GM19035 (cell line): ENCODE measurements at regions not wholly inside any gene's neighbourhood (a gene's known extent, or its start where the extent isn't known, plus 50 kb on each side); places are given as distances from the start of the nearest gene placed in this dataset.

Source experiments
- ATAC-seq: cut with Tn5 transposase; IDR thresholded peaks from one replicate; pipeline ENCODE4 v1.9.1; 2021; ENCODE audit not compliant: unreplicated experiment

DNA sequence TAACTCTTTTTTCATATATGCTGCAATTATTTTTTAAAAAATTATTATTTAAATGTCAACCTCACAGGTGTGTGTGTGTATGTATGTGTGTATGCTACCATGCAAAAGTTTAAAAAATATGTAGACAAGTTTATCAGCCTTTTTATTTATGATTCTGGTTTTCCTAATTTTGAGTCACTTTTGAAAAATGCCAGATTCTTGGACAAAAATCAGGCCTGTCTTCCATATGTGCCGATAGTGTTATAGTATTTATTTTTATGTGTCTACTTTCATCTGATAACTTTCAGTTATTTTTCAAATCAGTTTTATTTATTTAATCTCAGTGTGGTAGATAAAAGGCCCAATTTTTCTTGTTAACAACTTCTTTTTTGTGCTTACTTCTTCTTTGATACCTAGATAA lies 176.2 kb downstream of the RDH14 start:
- ATAC-seq, result no peak

DNA sequence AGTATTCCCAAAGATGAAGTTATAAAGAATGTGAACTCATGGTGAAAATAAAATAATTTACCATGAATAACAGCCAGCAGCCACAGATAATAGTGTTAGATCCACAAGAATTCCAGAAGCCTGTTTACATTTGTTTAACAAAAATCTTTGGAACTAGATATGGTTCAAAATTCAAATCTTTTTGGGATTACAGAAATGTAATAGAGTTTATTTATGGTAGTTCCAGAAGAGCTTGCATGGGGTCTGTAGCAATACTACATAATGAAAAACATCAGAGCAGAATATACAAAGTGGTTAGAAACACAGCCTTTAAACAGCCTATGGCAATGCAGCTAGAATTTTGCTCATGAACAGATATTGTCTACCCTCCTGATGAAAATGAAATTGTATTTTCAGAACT lies 179.1 kb downstream of the RDH14 start:
- ATAC-seq, result no peak

DNA sequence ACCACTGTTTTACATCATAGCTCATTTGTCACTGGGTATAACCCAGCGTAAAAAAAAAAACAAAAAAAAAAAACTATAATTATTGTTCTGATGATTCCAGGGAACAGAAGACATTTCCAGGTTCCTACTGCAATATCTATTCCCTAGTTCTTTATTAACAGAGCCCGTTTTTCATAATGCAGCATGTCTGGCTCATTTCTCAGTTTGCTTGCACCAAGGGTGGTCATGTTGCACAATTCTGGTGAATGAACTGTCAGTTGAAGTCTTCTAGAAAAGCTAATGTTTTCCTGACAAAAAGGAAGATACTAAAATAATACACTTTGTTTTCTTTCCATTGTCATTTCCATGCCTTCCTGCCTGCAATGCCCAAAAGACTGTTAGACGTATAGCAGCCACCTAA lies 180.1 kb downstream of the RDH14 start:
- no peak for ATAC-seq

DNA sequence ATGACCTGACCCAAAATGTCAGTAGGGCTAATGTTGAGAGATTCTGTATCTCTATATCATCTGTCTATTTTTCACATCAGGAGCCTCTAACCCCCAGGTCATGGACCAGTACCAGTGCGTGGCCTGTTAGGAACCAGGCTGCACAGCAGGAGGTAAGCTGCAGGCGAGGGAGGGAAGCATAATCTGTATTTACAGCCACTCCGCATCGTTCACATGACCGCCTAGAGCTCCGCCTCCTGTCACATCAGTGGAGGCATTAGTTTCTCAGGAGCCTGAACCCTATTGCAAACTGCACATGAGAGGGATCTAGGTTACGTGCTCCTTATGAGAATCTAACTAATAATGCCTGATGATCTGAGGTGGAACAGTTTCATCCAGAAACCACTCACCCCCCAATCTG lies 180.6 kb downstream of the RDH14 start:
- no peak for ATAC-seq

DNA sequence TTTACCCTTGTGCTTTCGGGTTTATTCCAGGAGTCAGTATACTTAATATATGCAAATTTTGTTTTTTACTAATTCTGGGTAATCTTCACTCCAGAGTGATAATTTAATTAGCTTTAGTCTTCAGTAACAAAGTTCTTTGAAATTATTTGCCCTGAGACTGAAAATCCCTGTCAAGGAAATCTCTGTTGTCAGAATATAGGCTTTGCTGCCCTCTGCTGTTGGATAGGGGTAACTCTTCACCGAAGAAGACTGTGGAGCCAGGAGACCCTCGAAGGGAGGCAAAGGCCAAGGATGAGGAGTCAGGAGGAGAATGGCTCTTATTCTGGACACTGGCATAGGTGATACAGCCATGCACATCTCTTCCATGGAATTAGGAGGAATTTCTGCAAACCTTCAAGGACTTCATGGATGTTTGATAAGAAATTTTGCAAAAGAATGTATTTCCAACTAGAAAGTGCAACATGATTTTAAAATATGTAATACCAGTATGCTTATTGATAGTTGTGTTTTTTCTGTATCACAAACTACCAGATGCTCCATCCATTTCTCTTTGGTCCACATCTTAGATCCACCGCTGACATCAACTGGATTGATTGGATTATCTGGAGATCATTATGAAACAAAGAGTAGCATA lies 182.3 kb downstream of the RDH14 start:
- peak; percentile 88 for ATAC-seq

DNA sequence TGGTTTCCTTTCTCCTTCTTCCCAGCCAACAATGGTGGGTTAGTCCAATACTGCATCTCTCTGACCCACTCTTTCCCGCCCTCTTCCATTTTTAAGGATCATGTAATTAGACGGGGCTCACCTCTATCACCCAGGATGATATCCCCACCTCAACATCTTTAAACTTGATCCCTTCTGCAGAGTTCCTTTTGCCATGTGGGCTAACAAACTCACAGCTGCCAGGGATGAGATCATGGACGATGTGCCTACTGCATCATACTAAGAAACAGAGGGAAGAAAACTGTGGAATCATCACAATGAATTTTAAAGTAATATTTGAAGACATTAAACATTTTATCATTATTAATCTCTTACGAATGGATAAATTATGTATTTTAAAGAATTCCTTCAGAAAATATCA lies 183.5 kb downstream of the RDH14 start:
- ATAC-seq, result no peak

DNA sequence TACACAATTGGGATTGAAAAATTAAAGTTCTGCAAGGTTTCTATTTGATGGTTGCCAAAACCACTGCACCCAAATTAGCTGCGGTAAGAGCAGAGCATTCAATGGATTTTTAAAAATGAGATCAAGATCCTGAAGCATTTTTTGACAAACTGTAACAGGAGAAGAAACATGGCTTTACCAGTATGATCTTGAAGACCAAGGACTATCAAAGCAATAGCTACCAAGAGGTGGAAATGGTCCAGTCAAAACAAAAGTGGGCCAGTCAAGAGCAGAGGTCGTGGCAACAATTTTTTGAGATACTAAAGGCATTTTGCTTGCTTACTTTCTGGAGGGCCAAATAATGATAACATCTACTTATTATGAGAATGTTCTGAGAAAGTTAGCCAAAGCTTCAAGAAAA lies 186.8 kb downstream of the RDH14 start:
- no peak for ATAC-seq

DNA sequence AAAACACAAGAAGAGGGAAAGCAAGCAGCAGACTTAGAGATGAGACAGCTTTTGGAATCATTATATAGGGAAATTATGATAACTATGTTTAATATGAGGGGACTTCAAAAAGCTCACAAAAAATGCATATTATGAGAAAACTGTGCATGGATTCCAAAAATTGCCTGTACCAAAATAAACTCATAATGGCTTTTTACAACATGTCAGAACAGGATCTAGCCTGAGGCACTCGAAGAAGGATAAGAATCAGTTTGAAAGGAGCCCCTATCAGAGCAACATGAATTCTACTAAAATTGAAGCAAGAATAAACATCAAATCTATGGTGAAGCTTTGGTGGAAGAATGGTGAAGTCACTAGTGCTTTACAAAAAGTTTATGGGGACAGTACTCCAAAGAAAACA lies 187.4 kb downstream of the RDH14 start:
- no peak for ATAC-seq

DNA sequence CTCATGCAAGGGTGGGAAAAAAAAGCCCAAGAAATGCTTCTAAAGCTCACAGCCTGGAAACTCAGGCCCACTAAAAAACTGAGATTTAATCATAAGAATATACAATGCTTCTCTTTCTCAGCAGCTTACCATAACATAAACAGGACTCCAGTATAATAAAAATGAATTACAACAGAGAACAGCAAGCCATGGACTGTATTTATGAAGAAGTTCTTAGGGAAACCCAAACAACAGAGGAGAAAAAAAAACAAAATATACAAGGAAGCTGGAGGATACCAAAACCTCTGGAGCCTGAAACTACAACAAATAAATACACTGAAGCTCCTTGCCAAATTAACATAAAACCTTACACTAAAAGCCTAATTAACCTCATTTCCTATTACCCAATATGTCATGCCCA lies 187.8 kb downstream of the RDH14 start:
- no peak for ATAC-seq

DNA sequence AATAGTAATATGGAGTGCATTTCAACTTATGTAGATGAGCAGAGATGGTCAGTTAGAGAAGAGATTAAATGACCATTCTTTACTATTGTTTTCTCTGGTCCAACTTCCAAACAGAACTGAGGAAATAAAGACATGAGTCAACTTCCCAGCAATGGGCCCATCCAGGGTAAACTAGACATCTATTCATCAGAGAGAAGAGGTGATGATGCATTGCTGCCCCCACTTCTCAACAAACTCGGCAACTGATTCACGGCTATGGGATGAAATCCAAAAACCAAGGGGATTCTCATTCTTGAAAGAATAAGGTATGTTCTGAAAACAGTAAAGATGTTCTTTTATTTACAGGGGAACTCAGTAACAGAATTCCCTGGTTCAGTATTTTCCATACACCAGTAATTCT lies 190.7 kb downstream of the RDH14 start:
- ATAC-seq, result no peak

DNA sequence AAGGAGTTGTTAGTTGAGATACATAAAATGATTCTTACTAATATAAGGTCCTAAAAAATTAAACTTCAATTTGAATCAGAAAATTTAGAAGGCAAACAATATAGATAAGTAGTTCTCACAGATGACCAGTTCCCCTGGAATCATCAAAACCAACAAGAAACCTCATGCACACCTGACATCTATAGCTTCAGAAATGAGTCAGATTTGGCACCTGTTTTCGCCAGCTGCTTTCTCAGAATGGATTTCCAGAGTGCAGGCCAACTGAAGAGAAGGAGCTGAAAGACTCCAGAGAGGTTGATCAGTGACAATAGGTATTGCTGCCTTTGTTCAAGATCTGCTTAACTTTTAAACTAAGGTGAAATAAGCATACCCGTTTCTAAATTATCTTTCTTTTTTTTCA lies 192.4 kb downstream of the RDH14 start:
- no peak for ATAC-seq

DNA sequence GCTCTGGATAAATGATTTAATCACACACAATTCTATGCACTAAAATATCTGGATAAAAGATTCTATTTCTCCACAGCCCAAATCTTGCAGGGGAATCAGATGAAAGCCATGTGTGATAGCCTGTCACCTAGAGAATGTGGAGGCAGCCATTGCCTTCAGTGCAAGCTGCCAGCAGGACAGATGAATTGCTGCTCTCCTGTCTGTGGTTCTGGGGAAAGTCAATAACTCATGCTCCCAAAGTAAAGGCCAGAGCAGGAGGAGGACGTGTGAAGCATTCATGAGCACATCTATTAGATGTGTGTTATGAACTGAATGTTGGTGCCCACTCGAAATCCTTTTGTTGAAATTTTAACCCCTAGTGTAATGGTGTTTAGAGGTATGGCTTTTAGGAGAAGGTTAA lies 195.1 kb downstream of the RDH14 start:
- ATAC-seq, result no peak

DNA sequence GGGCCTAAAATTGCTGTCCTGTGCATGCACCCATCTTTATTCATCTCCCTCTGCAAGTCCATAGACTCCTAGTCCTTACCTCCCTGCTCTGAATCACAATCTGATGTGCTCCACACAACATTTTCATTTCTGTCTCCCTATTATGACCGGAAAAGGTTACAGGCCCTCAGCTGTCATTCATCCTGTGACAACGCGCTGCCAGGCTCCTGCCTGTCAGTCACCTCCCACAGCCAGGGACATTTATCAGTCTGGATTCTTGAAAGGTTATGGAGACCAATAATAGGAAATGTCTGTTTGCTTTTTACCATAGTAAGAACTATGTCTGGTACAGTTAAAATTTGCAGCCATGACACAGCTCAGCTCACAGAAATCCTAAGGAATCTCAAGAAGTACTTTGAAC lies 197.1 kb downstream of the RDH14 start:
- no peak for ATAC-seq

DNA sequence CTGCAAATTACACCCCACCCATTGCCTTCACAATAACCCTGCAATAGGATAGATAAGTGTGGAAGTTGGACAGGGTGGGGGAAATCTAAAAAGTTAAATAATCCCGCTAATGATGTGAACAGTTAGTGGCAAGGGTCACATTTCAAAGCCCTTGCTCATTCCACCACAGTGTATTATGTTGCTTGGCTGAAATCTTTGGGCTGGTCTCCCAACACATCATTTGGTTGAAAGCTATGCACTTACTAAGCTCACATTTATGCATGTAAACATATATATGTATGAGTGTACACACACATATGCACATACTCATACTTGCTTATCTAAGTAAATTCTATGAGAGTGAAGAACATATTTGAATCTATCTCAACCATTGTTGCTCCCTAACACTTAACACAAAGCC lies 197.8 kb downstream of the RDH14 start:
- no peak for ATAC-seq

DNA sequence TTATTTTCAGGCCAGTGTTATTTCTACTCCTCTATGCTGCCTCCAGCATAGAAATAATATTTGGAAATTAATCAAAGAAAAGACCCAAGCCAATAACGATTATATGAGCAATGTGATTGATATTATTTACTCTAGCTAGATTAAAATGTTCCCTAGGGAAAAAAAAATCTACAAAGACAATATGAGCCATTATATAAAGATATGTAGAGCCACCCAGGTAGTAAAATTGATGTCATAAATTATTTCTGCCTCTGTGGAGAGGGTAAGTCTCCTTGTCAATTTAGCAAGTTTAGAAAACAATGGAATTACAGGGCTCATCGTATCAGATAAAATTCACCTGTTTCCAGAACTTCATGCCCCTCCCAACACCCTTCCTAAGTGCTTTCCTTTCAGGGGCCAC lies 202.9 kb downstream of the RDH14 start:
- no peak for ATAC-seq

DNA sequence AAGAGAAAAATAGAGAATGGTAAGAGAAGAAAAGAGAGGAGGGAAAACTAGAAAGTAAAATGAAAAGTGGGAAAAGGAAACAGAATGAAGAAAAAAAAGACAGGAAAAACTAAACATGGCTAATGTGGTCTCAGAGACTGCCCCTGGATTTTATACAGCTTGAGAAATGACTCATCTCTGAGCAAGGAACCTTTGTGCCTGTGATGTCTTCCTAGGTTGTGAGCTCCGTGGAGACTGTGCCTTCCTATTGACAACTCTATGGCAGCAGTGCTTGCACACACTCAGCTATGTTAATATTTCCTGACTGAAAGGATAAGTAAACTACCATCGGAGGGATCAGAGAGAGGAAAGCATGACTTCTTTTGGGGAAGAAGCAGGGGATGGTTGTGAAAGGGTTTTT lies 203.8 kb downstream of the RDH14 start:
- ATAC-seq, result no peak

DNA sequence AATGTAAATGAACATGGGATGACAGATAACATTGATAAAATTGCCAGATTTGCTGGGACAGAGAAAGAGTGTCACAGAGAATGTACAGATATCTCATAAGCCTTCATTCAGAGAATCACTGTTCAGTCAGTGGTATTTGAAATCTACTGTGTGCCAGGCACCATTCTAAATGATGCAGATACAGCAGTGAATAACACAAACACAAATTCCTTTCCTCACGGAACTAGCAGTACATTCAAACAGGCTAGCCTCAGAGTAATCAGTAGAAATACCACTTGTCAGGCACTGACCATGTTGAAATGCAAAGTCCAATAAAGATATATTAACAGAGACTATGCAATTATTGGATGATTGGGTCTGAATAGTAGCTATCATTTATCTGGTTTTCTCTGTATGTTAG lies 211.0 kb downstream of the RDH14 start:
- ATAC-seq, result no peak

DNA sequence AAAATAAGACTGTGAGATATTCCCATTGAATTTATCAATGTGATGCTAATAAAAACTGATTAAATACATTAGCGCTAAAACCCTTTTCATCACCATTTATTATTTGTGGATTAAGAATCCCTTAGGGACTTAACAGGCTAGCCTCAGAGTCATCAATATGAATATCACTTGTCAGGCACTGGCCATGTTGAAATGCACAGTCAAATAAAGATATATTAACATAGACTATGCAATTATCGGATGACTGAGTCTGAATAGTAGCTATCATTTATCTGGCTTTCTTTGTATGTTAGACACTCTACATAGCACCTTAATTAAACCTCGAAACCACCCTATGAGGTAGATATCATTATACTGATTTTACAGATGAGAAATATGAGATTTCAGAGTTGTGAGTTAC lies 213.6 kb downstream of the RDH14 start:
- no peak for ATAC-seq

DNA sequence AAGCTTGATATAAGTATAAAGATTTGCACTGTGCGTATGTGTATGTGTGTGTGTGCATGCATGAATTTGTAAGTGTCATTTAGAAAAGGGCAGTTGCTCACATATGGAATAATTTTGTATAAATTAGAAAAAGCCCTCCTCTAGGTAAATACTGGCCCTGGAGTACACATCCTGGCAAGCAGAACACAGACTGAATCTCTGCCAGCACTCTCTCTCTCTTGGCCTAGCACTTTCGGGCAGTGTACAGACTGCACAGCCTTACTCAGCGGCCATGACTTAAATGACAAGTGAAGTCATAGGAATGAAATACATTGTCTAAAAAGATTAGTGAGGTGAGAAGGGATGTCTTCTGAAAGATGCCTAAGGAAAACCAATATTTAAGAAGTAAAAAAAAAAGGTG lies 214.1 kb downstream of the RDH14 start:
- ATAC-seq, result no peak

DNA sequence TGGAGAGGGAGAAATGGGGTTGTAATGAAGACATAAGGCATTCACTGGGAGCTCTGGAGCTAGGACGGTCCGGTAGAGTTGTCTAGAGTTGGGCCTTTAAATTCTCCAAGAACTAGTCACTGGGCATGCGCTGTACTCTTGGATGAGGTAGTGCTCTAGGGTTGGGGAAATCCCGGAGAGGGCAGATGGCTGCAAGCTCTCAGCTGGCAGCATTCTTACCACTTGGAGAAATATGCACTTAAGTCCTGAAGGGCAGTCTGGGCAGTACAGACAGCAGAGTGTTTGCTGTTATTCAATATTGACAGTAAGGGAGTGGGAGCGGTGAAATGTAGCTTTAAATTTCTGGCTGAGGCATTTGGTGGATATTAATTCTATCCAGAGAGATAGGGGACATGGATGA lies 214.6 kb downstream of the RDH14 start:
- ATAC-seq, result no peak

DNA sequence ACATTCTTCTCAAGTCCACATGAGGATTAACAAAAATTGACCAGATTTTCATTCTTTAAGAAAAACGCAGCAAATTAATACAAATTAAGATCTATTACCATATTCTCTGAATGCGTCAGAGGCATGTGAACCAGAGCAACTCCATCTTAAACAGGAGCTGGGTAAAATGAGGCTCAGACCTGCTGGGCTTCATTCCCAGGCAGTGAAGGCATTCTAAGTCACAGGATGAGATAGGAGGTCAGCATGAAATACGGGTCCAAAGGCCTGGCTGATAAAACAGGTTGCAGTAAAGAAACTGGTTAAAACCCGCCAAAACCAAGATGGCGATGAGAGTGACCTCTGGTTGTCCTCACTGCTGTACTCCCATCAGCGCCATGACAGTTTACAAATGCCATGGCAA lies 217.6 kb downstream of the RDH14 start:
- no peak for ATAC-seq

DNA sequence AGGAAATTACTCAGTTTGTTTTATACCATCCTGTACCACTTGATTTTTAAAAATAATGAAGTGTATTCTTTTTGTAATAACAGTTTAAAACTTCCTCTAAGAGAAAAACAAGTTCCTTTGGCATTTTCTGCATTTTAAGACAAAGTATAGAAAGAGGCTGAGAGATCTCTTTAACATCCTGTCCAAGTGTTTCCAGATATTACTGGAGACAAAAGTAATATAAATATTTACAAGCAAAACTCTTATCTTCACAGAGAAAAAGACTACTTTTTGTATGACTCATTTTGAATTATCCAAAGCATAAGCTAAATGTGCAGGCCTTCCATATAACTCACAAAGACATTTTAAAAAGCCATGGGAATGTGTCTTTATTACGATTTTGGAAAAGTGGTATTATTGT lies 221.1 kb downstream of the RDH14 start:
- no peak for ATAC-seq

DNA sequence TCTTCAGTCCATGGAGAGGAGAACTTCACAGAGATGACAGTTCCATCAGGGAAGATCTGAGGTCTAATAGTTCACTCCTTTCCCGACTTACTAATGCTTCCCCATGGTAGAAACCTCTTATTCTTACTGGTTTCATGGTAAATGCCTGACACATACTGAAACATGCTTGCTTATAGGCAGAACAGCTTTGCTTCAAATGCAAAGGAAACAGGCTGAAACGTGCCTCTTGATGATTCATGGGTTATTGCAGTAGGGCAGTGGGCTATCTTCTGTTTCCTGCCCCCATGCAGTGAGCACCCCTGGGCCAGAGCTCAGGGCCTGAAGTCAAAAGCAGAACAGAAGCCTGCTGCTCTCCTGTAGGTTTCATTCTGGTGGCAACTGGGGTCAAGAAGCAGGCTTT lies 223.5 kb downstream of the RDH14 start:
- no peak for ATAC-seq

DNA sequence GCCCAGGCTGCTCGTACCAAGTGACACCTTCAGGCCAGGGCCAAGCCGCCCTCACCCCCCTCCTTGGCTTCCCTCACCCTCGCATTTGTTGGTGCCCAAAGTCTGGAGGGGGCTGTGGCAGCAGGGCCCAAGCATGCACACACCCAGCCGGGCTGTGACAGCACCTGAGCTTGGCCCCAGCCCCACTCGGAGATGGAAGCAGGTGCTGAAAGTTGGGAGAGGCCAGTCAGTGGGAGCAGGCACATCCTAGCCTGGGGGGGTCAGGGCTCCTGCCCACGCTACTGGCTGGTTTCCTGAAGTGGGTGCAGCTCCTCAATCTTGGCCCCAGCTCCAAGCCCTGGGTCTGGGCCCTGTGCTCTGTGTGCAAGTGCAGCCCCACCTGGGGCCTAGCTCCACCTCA lies 228.0 kb downstream of the RDH14 start:
- ATAC-seq, result no peak
